K562 (cell line): ENCODE measurements at regions not wholly inside any gene's neighbourhood (a gene's known extent, or its start where the extent isn't known, plus 50 kb on each side); places are given as distances from the start of the nearest gene placed in this dataset.

Source experiments
- ATAC-seq: fragments of 200-7000 bp; cut with Tn5 transposase; 3 replicates; pipeline ENCODE4 v1.9.1; 2020; ENCODE audit warnings: moderate library complexity
- BruUV-seq: library from RNA; stranded (reverse); fragments of 400-500 nt; replicated peaks from 2 replicates; lab custom pipeline; 2021; lab: Mats Ljungman, UMichigan
- CTCF ChIA-PET: fragments of 300-600 bp; formaldehyde crosslinking; extraction: SDS; loops from one replicate; lab custom pipeline; 2021; ENCODE audit warnings: low intra/inter-chr PET ratio; lab: Yijun Ruan, JAX
- POLR2A ChIA-PET: fragments of 300-600, 350-650 bp; sonication (Branson Sonifier 250); formaldehyde crosslinking; extraction: SDS; loops from one replicate; lab custom pipeline; 2021; ENCODE audit warnings: antibody characterized with exemption, inconsistent platforms; lab: Yijun Ruan, JAX
- DNase-seq, 4 experiments: peaks; one replicate each; pipeline versions ENCODE4 v3.0.0 to v3.0.0-alpha.2; 2011 to 2018; ENCODE audit warnings: low spot score in 3 of 4, mixed read lengths in 3 of 4; ENCODE audit errors: extremely low read depth in 1 of 4
- FAIRE-seq: peaks from 2 replicates; lab custom pipeline; 2011; peaks lifted over from hg19 to GRCh38; lab: Jason Lieb, UNC
- H2AFZ ChIP-seq: 2 replicates; pipeline ENCODE4 v1.6.0; 2011; ENCODE audit warnings: low read depth, low read length, control low read depth, inconsistent platforms
- H3K27ac ChIP-seq: fragments of 200-600 bp; 3 replicates; pipeline ENCODE4 v1.8.0; 2011; ENCODE audit warnings: low read depth, mild to moderate bottlenecking, control low read depth, inconsistent platforms, low read length, moderate library complexity, mixed read lengths; ENCODE audit errors: extremely low read depth
- H3K27me3 ChIP-seq, 2 experiments: fragments of 300-600 bp in 1 of 2; 2 replicates in 1 of 2; 3 replicates in 1 of 2; pipeline versions ENCODE4 v1.6.0 to v1.8.0; 2011; ENCODE audit warnings: inconsistent platforms in 2 of 2, low read length in 2 of 2, mild to moderate bottlenecking in 1 of 2, mixed read lengths in 1 of 2, moderate library complexity in 1 of 2; ENCODE audit not compliant: control insufficient read depth in 2 of 2, insufficient read depth in 2 of 2
- H3K36me3 ChIP-seq: fragments of 300-600 bp; 3 replicates; pipeline ENCODE4 v1.8.0; 2011; ENCODE audit warnings: mild to moderate bottlenecking, low read length, inconsistent platforms; ENCODE audit not compliant: control insufficient read depth, insufficient read depth
- H3K4me1 ChIP-seq, 2 experiments: fragments of 200-600 bp in 1 of 2; replicated peaks in 1 of 2; 2 replicates in 1 of 2; 3 replicates in 1 of 2; pipeline versions ENCODE4 v1.5.1 to v1.8.0; 2011; ENCODE audit warnings: inconsistent platforms in 2 of 2, low read length in 2 of 2, mild to moderate bottlenecking in 1 of 2, mixed read lengths in 1 of 2, moderate library complexity in 1 of 2; ENCODE audit not compliant: control insufficient read depth in 2 of 2, insufficient read depth in 2 of 2
- H3K4me2 ChIP-seq: 2 replicates; pipeline ENCODE4 v1.6.1; 2011; ENCODE audit warnings: low read length, control low read depth, inconsistent platforms, mixed read lengths; ENCODE audit not compliant: insufficient read depth
- H3K4me3 ChIP-seq: fragments of 200-600 bp; sonication (generic), shearing (Covaris generic); 2 replicates; pipeline ENCODE4 v1.5.1; 2016; ENCODE audit warnings: control low read depth, inconsistent platforms
- H3K79me2 ChIP-seq: fragments of 200-600 bp; 3 replicates; pipeline ENCODE4 v1.8.0; 2011; ENCODE audit warnings: low read length, inconsistent platforms; ENCODE audit not compliant: control insufficient read depth, insufficient read depth
- H3K9ac ChIP-seq, 2 experiments: 2 replicates each; pipeline versions ENCODE4 v1.6.0 to v1.6.1; 2011; ENCODE audit warnings: low read depth in 2 of 2, low read length in 2 of 2, control low read depth in 1 of 2, inconsistent platforms in 1 of 2, mild to moderate bottlenecking in 1 of 2, mixed read lengths in 1 of 2; ENCODE audit not compliant: insufficient read depth in 1 of 2
- H3K9me1 ChIP-seq: one replicate; pipeline ENCODE4 v1.6.0; 2011; ENCODE audit warnings: inconsistent platforms, mild to moderate bottlenecking, low read length, moderate library complexity; ENCODE audit not compliant: control insufficient read depth, insufficient read depth
- H3K9me3 ChIP-seq: replicated peaks from 2 replicates; pipeline ENCODE4 v1.5.1; 2011; ENCODE audit warnings: low read depth, low read length, inconsistent platforms; ENCODE audit not compliant: control insufficient read depth, insufficient read depth
- H4K20me1 ChIP-seq: replicated peaks from 2 replicates; pipeline ENCODE4 v1.6.1; 2011; ENCODE audit warnings: low read length, inconsistent platforms, mixed read lengths; ENCODE audit not compliant: control insufficient read depth, insufficient read depth
- ARNT ChIP-seq, 2 experiments: fragments of 450-650 bp; IDR thresholded peaks; 2 replicates each; pipeline ENCODE4 v1.6.1; 2016; ENCODE audit warnings: mild to moderate bottlenecking in 1 of 2
- DMBX1 ChIP-seq: fragments of 250-450 bp; sonication (Bioruptor Pico); IDR thresholded peaks from 2 replicates; pipeline ENCODE4 v1.8.0; 2022; ENCODE audit warnings: inconsistent platforms, mild to moderate bottlenecking, moderate library complexity, borderline replicate concordance
- MCM3 ChIP-seq: fragments of 450-650 bp; IDR thresholded peaks from 2 replicates; pipeline ENCODE4 v1.6.1; 2016
- RBFOX2 ChIP-seq: fragments of 200-400 bp; formaldehyde crosslinking; IDR thresholded peaks from 2 replicates; pipeline ENCODE4 v1.6.1; 2017; ENCODE audit warnings: low read depth, mild to moderate bottlenecking, low read length, moderate library complexity
- SAFB2 ChIP-seq: fragments of 200-400 bp; formaldehyde crosslinking; IDR thresholded peaks from 2 replicates; pipeline ENCODE4 v1.6.1; 2018; ENCODE audit warnings: borderline replicate concordance, low read length, low read depth, moderate library complexity; ENCODE audit not compliant: severe bottlenecking
- TCFL5 ChIP-seq: fragments of 250-450 bp; sonication (Bioruptor Pico); conservative IDR thresholded peaks from 2 replicates; pipeline ENCODE4 v1.6.1; 2021; ENCODE audit warnings: mild to moderate bottlenecking, moderate library complexity, matching md5 sums
- ZNF212 ChIP-seq: fragments of 450-650 bp; formaldehyde crosslinking; IDR thresholded peaks from 2 replicates; pipeline ENCODE4 v1.4.0; 2020; ENCODE audit warnings: mild to moderate bottlenecking
- ZNF583 ChIP-seq: fragments of 250-450 bp; sonication (Bioruptor Pico); IDR thresholded peaks from 2 replicates; pipeline ENCODE4 v1.4.0; 2020
- ZNF644 ChIP-seq: fragments of 200-800 bp; sonication (Bioruptor generic); IDR thresholded peaks from 2 replicates; pipeline ENCODE4 v1.6.1; 2016; ENCODE audit warnings: low read depth, missing genetic modification characterization, missing compliant biosample characterization
- WGBS: fragments of 100-300 bp; shearing (Covaris generic); methylation state at CpG from one replicate; pipeline ENCODE4 v1.1.6; 2016; ENCODE audit warnings: low coverage, mixed read lengths; ENCODE audit not compliant: insufficient coverage; ENCODE audit errors: missing lambda C conversion rate; 5-methylcytosine and 5-hydroxymethylcytosine counted together
- in situ Hi-C: fragments of 300-500 bp; cut with MboI; formaldehyde crosslinking; loops from 4 replicates; pipeline ENCODE4 v1.15.0; 2018; ENCODE audit warnings: inconsistent platforms, mixed read lengths
- intact Hi-C: fragments of 100-400 bp; cut with micrococcal nuclease; formaldehyde crosslinking; loops from 2 replicates; pipeline ENCODE4 v1.14.2; 2022
- TF ChIP-seq, protein P1 (sequence below): sonication (generic); formaldehyde crosslinking; IDR thresholded peaks from 2 replicates; pipeline ENCODE4 v1.8.0; 2022; ENCODE audit warnings: missing genetic modification reagents, mild to moderate bottlenecking, borderline replicate concordance

DNA sequence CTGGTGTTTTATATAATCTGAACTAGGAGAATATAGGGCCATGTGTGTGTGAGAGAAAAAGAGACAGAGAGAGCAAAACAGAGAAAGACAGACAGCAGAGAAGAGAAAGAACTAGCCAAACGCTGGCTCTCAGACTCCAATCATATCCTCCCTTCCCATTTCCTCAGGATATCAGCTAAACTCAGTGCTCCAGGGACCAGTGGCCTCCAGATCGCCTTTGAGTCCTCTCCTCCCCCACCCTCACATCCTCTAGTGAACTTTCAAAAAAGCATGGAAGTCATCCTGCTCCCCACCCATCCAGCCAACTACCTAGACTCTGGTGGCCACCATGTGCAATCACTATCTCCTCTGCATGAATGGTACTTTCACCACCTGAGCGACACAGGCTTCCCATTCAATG is 386.1 kb upstream of the NPVF start (continued):
- TF ChIP-seq, protein P1, sequence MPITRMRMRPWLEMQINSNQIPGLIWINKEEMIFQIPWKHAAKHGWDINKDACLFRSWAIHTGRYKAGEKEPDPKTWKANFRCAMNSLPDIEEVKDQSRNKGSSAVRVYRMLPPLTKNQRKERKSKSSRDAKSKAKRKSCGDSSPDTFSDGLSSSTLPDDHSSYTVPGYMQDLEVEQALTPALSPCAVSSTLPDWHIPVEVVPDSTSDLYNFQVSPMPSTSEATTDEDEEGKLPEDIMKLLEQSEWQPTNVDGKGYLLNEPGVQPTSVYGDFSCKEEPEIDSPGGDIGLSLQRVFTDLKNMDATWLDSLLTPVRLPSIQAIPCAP (CRISPR knock-in tag), result no peak
- TF ChIP-seq MCM3 (no peak), ARNT (IDR thresholded peaks at IDR 0.05) (no peak)

DNA sequence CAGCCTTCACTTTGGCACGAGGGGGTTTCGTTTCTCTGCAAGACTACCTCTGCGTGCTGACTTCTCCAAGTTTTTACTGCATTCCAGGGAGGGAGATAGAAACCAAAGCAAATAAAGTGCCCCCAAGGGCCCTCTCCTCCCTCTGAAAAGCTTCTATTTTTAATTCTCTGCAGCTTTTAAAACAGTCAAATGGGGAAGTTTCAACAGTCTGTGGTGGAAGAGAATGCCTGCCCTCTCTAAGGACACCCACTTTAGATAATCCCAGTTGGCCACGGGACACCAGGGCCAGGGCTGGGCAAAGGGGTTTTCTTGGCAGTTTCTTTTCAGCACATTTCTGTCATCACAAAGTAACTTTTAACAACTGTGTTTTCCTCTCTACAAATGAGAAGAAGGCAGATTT is 386.7 kb upstream of the NPVF start:
- TF ChIP-seq ZNF212 (CRISPR knock-in tag) (no peak), RBFOX2 (no peak), SAFB2 (no peak), ZNF583 (CRISPR knock-in tag) (no peak), TCFL5 (no peak), DMBX1 (CRISPR knock-in tag) (no peak), ZNF644 (no peak)
- DNase-seq (no peak), FAIRE-seq (no peak), ATAC-seq (no peak)
- BruUV-seq, result no TSS peak
- in situ Hi-C loops, result no loop called here
- H3K4me1 ChIP-seq, result no peaks in the 10 kb centered on the region
- no peak overlapping the region for H3K4me2 ChIP-seq
- H3K79me2 ChIP-seq, result no peaks in the 10 kb centered on the region
- no peaks in the 10 kb centered on the region for H4K20me1 ChIP-seq
- WGBS, result 2% methylated on average over 4 of the region's 4 CpGs
- ChIA-PET POLR2A (interaction anchor here (0.6 to 0.8 kb wide), 3 partner anchors 229 to 1958 kb away, joined by 3 read pairs; no protein-coding TSS in a partner anchor), CTCF (no interaction called here)
- H3K27ac ChIP-seq, result no peak overlapping the region
- peaks cover 2 to 10% of the 10 kb centered on the region in 2 experiments; a peak in 4 of 5 replicates for H3K27me3 ChIP-seq
- no peaks in the 10 kb centered on the region for H3K9me3 ChIP-seq
- H2AFZ ChIP-seq, result no peak overlapping the region
- no peak overlapping the region for H3K9ac ChIP-seq
- intact Hi-C loops, result no loop called here
- H3K9me1 ChIP-seq, result no peaks in the 10 kb centered on the region
- H3K4me3 ChIP-seq, result no peak overlapping the region
- H3K36me3 ChIP-seq, result no peaks in the 10 kb centered on the region
